HEK293T (cell line): ENCODE measurements at regions not wholly inside any gene's neighbourhood (a gene's known extent, or its start where the extent isn't known, plus 50 kb on each side); places are given as distances from the start of the nearest gene placed in this dataset.

Experiments used
- CTCF ChIA-PET: fragments of 350-600 bp; formaldehyde crosslinking; extraction: SDS; loops from one replicate; lab custom pipeline; 2021; ENCODE audit warnings: antibody characterized with exemption, inconsistent platforms; lab: Yijun Ruan, JAX
- POLR2A ChIA-PET: fragments of 350-600 bp; formaldehyde crosslinking; extraction: SDS; loops from one replicate; lab custom pipeline; 2020; ENCODE audit warnings: antibody characterized with exemption, inconsistent platforms; lab: Yijun Ruan, JAX
- DNase-seq: peaks from one replicate; pipeline ENCODE4 v3.0.0; 2012; ENCODE audit warnings: mixed read lengths; ENCODE audit errors: extremely low spot score
- ARNT ChIP-seq: fragments of 450-650 bp; IDR thresholded peaks from 2 replicates; pipeline ENCODE4 v1.6.1; 2017; ENCODE audit warnings: mild to moderate bottlenecking
- BHLHE40 ChIP-seq: fragments of 450-650 bp; IDR thresholded peaks from 2 replicates; pipeline ENCODE4 v1.6.1; 2016; ENCODE audit warnings: mild to moderate bottlenecking, moderate library complexity, borderline replicate concordance
- CTBP1 ChIP-seq: fragments of 450-650 bp; IDR thresholded peaks from 2 replicates; pipeline ENCODE4 v1.6.1; 2016; ENCODE audit warnings: borderline replicate concordance
- ELF4 ChIP-seq: fragments of 450-650 bp; IDR thresholded peaks from 2 replicates; pipeline ENCODE4 v1.6.1; 2017; ENCODE audit warnings: antibody characterized with exemption
- FOXA1 ChIP-seq: fragments of 450-650 bp; IDR thresholded peaks from 2 replicates; pipeline ENCODE4 v1.6.1; 2016; ENCODE audit warnings: mild to moderate bottlenecking
- FOXK2 ChIP-seq: fragments of 450-650 bp; IDR thresholded peaks from 2 replicates; pipeline ENCODE4 v1.6.1; 2016; ENCODE audit warnings: mild to moderate bottlenecking
- FOXM1 ChIP-seq: fragments of 450-650 bp; IDR thresholded peaks from 2 replicates; pipeline ENCODE4 v1.6.1; 2017; ENCODE audit warnings: mild to moderate bottlenecking, borderline replicate concordance
- HDGF ChIP-seq: fragments of 450-650 bp; IDR thresholded peaks from 2 replicates; pipeline ENCODE4 v1.6.1; 2017; ENCODE audit warnings: antibody characterized with exemption, borderline replicate concordance
- L3MBTL2 ChIP-seq: fragments of 450-650 bp; conservative IDR thresholded peaks from 2 replicates; pipeline ENCODE4 v1.6.1; 2016; ENCODE audit warnings: mild to moderate bottlenecking
- LEF1 ChIP-seq: fragments of 450-650 bp; IDR thresholded peaks from 2 replicates; pipeline ENCODE4 v1.6.1; 2017; ENCODE audit warnings: mild to moderate bottlenecking, borderline replicate concordance
- NFRKB ChIP-seq: fragments of 450-650 bp; IDR thresholded peaks from 2 replicates; pipeline ENCODE4 v1.6.1; 2016; ENCODE audit warnings: mild to moderate bottlenecking, moderate library complexity
- SP1 ChIP-seq: fragments of 450-650 bp; IDR thresholded peaks from 2 replicates; pipeline ENCODE4 v1.6.1; 2017
- SUZ12 ChIP-seq: fragments of 450-650 bp; IDR thresholded peaks from 2 replicates; pipeline ENCODE4 v1.6.1; 2016; ENCODE audit warnings: mild to moderate bottlenecking
- TARDBP ChIP-seq: fragments of 450-650 bp; IDR thresholded peaks from 2 replicates; pipeline ENCODE4 v1.6.1; 2016
- ZNF384 ChIP-seq: fragments of 450-650 bp; IDR thresholded peaks from 2 replicates; pipeline ENCODE4 v1.6.1; 2016
- TF ChIP-seq, protein P1 (sequence below): fragments of 450-650 bp; IDR thresholded peaks from 2 replicates; pipeline ENCODE4 v1.6.1; 2016

- TF ChIP-seq ZNF384 (no peak), SUZ12 (no peak), TARDBP (no peak), LEF1 (no peak), HDGF (no peak), FOXA1 (no peak)
- TF ChIP-seq, protein P1, sequence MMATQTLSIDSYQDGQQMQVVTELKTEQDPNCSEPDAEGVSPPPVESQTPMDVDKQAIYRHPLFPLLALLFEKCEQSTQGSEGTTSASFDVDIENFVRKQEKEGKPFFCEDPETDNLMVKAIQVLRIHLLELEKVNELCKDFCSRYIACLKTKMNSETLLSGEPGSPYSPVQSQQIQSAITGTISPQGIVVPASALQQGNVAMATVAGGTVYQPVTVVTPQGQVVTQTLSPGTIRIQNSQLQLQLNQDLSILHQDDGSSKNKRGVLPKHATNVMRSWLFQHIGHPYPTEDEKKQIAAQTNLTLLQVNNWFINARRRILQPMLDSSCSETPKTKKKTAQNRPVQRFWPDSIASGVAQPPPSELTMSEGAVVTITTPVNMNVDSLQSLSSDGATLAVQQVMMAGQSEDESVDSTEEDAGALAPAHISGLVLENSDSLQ = no peak
- ChIA-PET POLR2A (no interaction called here), CTCF (interaction anchor here (0.6 to 1.6 kb wide), 3 partner anchors 8 to 40 kb away, joined by 3 to 7 read pairs (median 4); no protein-coding TSS in a partner anchor)
- no peak for DNase-seq
These were observed 195.7 kb upstream of the SASH1 start for GRCh38 chr6:148146717-148147462.

- TF ChIP-seq ZNF384 = no peak
- no peak for TF ChIP-seq FOXA1
- no peak for TF ChIP-seq NFRKB
- no peak for TF ChIP-seq TARDBP
- no peak for TF ChIP-seq CTBP1
- no peak for TF ChIP-seq L3MBTL2
- no peak for TF ChIP-seq FOXK2
- TF ChIP-seq, protein P1 = no peak
- no peak for TF ChIP-seq SUZ12
- TF ChIP-seq LEF1 = no peak
- TF ChIP-seq SP1 = no peak
- TF ChIP-seq ARNT = no peak
- no peak for TF ChIP-seq BHLHE40
- no peak for TF ChIP-seq HDGF
- TF ChIP-seq ELF4 = no peak
- ChIA-PET CTCF (interaction anchor here (0.6 to 1.6 kb wide), 3 partner anchors 9 to 40 kb away, joined by 3 to 7 read pairs (median 4); no protein-coding TSS in a partner anchor), POLR2A (no interaction called here)
These were observed 195.2 kb upstream of the SASH1 start for GRCh38 chr6:148147463-148147830.

GRCh38 chr6:148151896-148152643 lies 190.6 kb upstream of the SASH1 start:
- ChIA-PET POLR2A (no interaction called here), CTCF (no interaction called here)
- no peak for TF ChIP-seq TARDBP
- TF ChIP-seq L3MBTL2 = no peak
- TF ChIP-seq SUZ12 = no peak
- TF ChIP-seq ZNF384 = no peak
- no peak for TF ChIP-seq NFRKB
- no peak for TF ChIP-seq FOXA1
- no peak for DNase-seq

More at GRCh38 chr6:148147463-148147830, 195.2 kb upstream of the SASH1 start:
- no peak for DNase-seq

GRCh38 chr6:148154668-148155067 lies 188.0 kb upstream of the SASH1 start:
- POLR2A ChIA-PET = no interaction called here
- no peak for TF ChIP-seq FOXA1
- no peak for TF ChIP-seq ARNT
- TF ChIP-seq, protein P1 = no peak
- TF ChIP-seq TARDBP = no peak
- no peak for TF ChIP-seq SUZ12
- TF ChIP-seq ELF4 = no peak
- no peak for TF ChIP-seq CTBP1
- no peak for TF ChIP-seq FOXM1
- no peak for TF ChIP-seq L3MBTL2
- TF ChIP-seq SP1 = no peak
- TF ChIP-seq HDGF = no peak
- no peak for TF ChIP-seq LEF1
- CTCF ChIA-PET = interaction anchor here (0.6 kb wide), 1 partner anchor 10 kb away, joined by 4 read pairs; no protein-coding TSS in a partner anchor
- no peak for DNase-seq

GRCh38 chr6:148155293-148155692 lies 187.3 kb upstream of the SASH1 start:
- DNase-seq = no peak
- ChIA-PET POLR2A (no interaction called here), CTCF (interaction anchor here (0.6 kb wide), 1 partner anchor 11 kb away, joined by 4 read pairs; no protein-coding TSS in a partner anchor)
- TF ChIP-seq ELF4 = no peak
- no peak for TF ChIP-seq LEF1
- TF ChIP-seq FOXA1 = no peak
- TF ChIP-seq TARDBP = no peak
- no peak for TF ChIP-seq L3MBTL2
- no peak for TF ChIP-seq NFRKB
- no peak for TF ChIP-seq FOXK2
- TF ChIP-seq, protein P1 = no peak
- TF ChIP-seq SP1 = no peak
- TF ChIP-seq ZNF384 = no peak
- no peak for TF ChIP-seq SUZ12
- TF ChIP-seq FOXM1 = no peak
- TF ChIP-seq CTBP1 = no peak
- TF ChIP-seq HDGF = no peak
- TF ChIP-seq BHLHE40 = no peak
